AG04450 (cell line): ENCODE measurements at regions not wholly inside any gene's neighbourhood (a gene's known extent, or its start where the extent isn't known, plus 50 kb on each side); places are given as distances from the start of the nearest gene placed in this dataset.

Experiments
- CTCF ChIA-PET: fragments of 300-600, 350-600 bp; formaldehyde crosslinking; extraction: SDS; loops from one replicate; lab custom pipeline; 2022; ENCODE audit warnings: antibody characterized with exemption, inconsistent platforms; lab: Charles Lee
- POLR2A ChIA-PET: fragments of 350-600 bp; formaldehyde crosslinking; extraction: SDS; loops from one replicate; lab custom pipeline; 2021; ENCODE audit warnings: antibody characterized with exemption, inconsistent platforms; lab: Yijun Ruan, JAX
- DNase-seq: peaks from one replicate; pipeline ENCODE4 v3.0.0-alpha.2; 2011; ENCODE audit warnings: low read depth, low spot score
- H3K27ac ChIP-seq: one replicate; pipeline ENCODE4 v1.5.1; 2012; ENCODE audit warnings: low read depth, low read length, control low read depth
- H3K27me3 ChIP-seq: one replicate; pipeline ENCODE4 v1.6.0; 2012; ENCODE audit warnings: low read length; ENCODE audit not compliant: control insufficient read depth, insufficient read depth
- H3K4me3 ChIP-seq: 2 replicates; pipeline ENCODE4 v1.5.1; 2011; ENCODE audit warnings: mild to moderate bottlenecking, low read depth, low read length, control low read depth
- H3K9me3 ChIP-seq: 2 replicates; pipeline ENCODE4 v1.5.1; 2012; ENCODE audit warnings: low read length; ENCODE audit not compliant: control insufficient read depth, insufficient read depth
- TF ChIP-seq, protein P1 (sequence below): IDR thresholded peaks from 2 replicates; pipeline ENCODE4 v1.5.1; 2011; ENCODE audit warnings: low read depth, low read length, control low read depth, inconsistent platforms

DNA sequence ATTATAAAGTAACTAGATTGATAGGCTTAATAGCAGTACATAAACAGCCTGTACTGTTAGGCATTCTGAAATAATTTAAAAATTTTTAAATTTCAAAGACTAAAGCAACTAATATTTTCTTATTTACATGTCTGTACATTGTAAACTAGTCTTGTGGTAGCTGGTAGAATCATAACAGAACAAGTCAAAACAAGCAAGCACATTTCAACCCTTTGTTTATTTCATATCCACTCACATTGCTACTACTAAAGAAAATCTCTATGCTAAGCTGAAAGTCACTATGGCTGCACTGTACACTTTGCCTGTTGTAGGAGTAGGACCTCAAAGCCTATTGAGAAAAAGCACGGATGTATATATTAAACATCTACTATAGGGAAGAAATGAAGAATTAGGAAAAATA, 738.2 kb upstream of the ADGRL4 start:
- TF ChIP-seq, protein P1, sequence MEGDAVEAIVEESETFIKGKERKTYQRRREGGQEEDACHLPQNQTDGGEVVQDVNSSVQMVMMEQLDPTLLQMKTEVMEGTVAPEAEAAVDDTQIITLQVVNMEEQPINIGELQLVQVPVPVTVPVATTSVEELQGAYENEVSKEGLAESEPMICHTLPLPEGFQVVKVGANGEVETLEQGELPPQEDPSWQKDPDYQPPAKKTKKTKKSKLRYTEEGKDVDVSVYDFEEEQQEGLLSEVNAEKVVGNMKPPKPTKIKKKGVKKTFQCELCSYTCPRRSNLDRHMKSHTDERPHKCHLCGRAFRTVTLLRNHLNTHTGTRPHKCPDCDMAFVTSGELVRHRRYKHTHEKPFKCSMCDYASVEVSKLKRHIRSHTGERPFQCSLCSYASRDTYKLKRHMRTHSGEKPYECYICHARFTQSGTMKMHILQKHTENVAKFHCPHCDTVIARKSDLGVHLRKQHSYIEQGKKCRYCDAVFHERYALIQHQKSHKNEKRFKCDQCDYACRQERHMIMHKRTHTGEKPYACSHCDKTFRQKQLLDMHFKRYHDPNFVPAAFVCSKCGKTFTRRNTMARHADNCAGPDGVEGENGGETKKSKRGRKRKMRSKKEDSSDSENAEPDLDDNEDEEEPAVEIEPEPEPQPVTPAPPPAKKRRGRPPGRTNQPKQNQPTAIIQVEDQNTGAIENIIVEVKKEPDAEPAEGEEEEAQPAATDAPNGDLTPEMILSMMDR, result no peak
- Histone ChIP-seq H3K9me3 (no peaks in the 10 kb centered on the region), H3K27ac (no peak overlapping the region), H3K4me3 (no peak overlapping the region), H3K27me3 (no peaks in the 10 kb centered on the region)
- ChIA-PET CTCF (no interaction called here), POLR2A (no interaction called here)
- DNase-seq, result no peak

DNA sequence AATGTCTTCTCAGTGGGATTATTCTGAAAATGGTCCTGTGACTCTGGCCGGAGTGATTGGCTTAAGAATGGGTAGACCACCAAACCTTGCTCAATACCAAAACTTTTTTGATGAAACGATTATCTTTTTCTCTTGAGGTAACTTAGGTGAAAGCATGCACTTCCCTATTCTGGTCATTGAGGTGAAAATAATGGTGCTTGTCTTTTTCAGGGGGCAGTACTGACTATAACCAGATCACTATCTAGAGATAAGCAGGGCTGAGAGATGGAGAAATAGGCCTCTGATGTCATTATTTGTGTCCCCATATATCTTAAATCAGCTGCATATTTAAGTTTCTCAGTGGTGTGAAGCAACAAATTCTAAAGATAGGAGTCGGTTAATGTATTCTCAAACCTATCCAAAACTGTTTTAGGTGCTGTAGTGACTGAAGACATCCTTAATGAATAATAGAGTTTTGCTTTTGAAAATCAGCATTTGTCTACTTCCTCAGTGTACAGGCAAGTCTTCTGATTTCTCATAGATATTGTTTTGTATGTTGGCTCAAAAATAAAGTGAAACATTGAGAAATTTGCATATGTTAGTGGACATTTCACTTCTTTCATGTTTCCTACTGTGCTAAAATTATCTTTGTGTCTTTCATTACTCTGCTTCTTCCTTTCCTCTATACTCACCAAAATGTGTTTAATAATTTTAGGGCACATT, 735.3 kb upstream of the ADGRL4 start:
- POLR2A ChIA-PET, result no interaction called here
- Histone ChIP-seq H3K4me3 (no peak overlapping the region), H3K27ac (no peak overlapping the region), H3K9me3 (no peaks in the 10 kb centered on the region), H3K27me3 (no peaks in the 10 kb centered on the region)
- CTCF ChIA-PET, result no interaction called here
- TF ChIP-seq, protein P1, result no peak
- DNase-seq, result no peak

DNA sequence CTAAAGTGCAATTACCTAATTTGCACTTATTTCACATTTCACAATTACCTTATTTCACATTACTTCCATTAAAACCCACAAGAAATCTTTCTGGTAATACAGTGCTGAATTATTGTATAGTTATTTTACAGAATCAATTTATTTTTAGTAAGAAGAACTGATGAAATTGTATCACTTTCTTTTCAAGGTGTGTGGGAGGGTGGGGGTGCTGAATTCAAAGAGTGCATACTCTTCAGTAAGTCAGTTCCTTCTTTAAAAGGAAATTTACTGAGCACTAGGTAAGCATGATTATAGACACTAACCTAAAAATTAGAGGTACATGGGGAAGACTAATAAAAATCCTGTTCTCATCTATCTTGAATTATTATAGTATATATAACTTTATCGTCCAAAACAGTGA, 731.6 kb upstream of the ADGRL4 start:
- Histone ChIP-seq H3K4me3 (no peak overlapping the region), H3K9me3 (peaks cover 2% of the 10 kb centered on the region; the same call in 1 of the 2 replicates), H3K27ac (no peak overlapping the region), H3K27me3 (no peaks in the 10 kb centered on the region)
- ChIA-PET CTCF (no interaction called here), POLR2A (no interaction called here)
- no peak for DNase-seq
- TF ChIP-seq, protein P1, result no peak

DNA sequence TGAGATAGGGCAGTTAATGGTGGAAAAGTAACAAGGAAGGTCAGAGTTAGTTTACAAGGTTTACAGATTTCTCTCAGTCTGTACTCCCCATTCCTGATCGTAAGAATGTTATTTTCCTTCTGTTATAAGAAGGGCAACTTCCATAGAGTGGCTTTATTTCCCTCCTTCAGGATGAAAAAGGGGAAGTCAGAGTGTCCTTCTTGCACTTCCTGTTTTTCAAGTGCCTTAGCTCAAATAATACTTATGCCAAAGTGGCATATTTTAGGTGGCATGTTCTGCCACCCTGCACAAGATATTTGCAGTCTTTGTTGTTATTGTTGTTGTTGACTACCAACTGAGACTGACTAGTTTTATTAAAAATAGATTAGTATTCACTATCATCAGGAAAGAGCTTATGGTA, 730.7 kb upstream of the ADGRL4 start:
- POLR2A ChIA-PET, result no interaction called here
- Histone ChIP-seq H3K27me3 (no peaks in the 10 kb centered on the region), H3K27ac (no peak overlapping the region), H3K9me3 (peaks cover 2% of the 10 kb centered on the region; the same call in 1 of the 2 replicates), H3K4me3 (no peak overlapping the region)
- DNase-seq, result no peak
- CTCF ChIA-PET, result no interaction called here
- TF ChIP-seq, protein P1, result no peak

DNA sequence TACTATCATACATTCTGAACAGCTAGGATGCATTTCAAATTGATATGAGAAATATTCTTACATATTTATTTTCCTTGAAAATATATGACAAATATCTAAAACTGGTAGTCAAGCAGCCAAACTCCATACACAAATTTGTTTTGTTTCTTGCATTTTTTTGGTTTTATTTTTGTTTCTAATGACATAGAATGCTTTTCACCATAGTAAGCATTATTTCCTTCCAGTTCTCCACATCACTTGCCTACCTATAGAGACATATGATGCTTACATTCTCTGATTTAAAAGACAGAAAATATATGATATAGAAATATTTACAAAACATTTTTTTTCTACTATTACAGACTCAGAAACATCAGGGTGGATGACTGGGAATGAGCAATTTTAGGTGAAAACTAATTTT, 726.4 kb upstream of the ADGRL4 start:
- no peak overlapping the region for H3K4me3 ChIP-seq
- no peak for DNase-seq
- TF ChIP-seq, protein P1, result no peak
- peaks cover 2% of the 10 kb centered on the region; the same call in 1 of the 2 replicates for H3K9me3 ChIP-seq
- no peaks in the 10 kb centered on the region for H3K27me3 ChIP-seq
- no peak overlapping the region for H3K27ac ChIP-seq
- ChIA-PET CTCF (no interaction called here), POLR2A (no interaction called here)
